ENCODE measurements at regions not wholly inside any gene's neighbourhood (a gene's known extent, or its start where the extent isn't known, plus 50 kb on each side); places are given as distances from the start of the nearest gene placed in this dataset.
"Not testable (repeated sequence)": the region's sequence is repeated elsewhere in the genome, so short reads cannot be mapped to it uniquely, and the experiment has no call there.

GRCh38 chr12:87020071-87020470, 763.9 kb upstream of the MGAT4C start:
- no peak for DNase-seq (ENCODE audit: low read depth)
- Histone ChIP-seq H3K27me3 (ENCODE audit: control insufficient read depth, insufficient read depth, low read length) (no peaks in the 10 kb centered on the region), H3K4me3 (ENCODE audit: low read depth, low read length) (no peak overlapping the region), H3K36me3 (ENCODE audit: control insufficient read depth, insufficient read depth, low read length) (no peaks in the 10 kb centered on the region)
- TF ChIP-seq CTCF (IDR thresholded peaks at IDR 0.05; ENCODE audit: insufficient read depth, low read depth, low read length) = no peak
- ChIA-PET CTCF (no interaction called here), POLR2A (no interaction called here)

DNA sequence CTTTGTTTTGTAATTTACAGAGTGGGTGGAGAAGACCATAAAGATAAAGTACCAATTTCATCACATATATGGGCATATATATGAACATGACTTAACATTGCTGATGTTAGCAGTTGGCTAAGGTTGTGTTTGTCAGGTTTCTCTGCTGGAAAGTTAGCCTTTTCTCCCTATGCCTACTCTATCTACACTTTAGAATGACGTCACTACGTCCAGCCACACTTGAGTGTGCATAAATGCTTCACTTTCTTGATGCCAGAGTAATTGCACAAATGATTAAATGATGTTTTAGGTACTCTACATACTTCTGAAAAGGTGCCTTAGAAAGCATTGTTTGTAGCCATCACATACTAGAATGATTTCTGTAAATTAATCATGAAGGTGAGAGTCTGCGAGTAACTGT, 759.2 kb upstream of the MGAT4C start:
- no peaks in the 10 kb centered on the region for H3K36me3 ChIP-seq (ENCODE audit: control insufficient read depth, insufficient read depth, low read length)
- POLR2A ChIA-PET = no interaction called here
- CTCF ChIA-PET = no interaction called here
- H3K4me3 ChIP-seq (ENCODE audit: low read depth, low read length) = no peak overlapping the region
- no peak for TF ChIP-seq CTCF (IDR thresholded peaks at IDR 0.05; ENCODE audit: insufficient read depth, low read depth, low read length)
- no peak for DNase-seq (ENCODE audit: low read depth)
- H3K27me3 ChIP-seq (ENCODE audit: control insufficient read depth, insufficient read depth, low read length) = no peaks in the 10 kb centered on the region

GRCh38 chr12:87008785-87009384, 752.7 kb upstream of the MGAT4C start:
- Histone ChIP-seq H3K4me3 (ENCODE audit: low read depth, low read length) (no peak overlapping the region), H3K27me3 (ENCODE audit: control insufficient read depth, insufficient read depth, low read length) (no peaks in the 10 kb centered on the region), H3K36me3 (ENCODE audit: control insufficient read depth, insufficient read depth, low read length) (no peaks in the 10 kb centered on the region)
- TF ChIP-seq CTCF (IDR thresholded peaks at IDR 0.05; ENCODE audit: insufficient read depth, low read depth, low read length) = no peak
- DNase-seq (ENCODE audit: low read depth) = no peak
- CTCF ChIA-PET = no interaction called here
- POLR2A ChIA-PET = no interaction called here

DNA sequence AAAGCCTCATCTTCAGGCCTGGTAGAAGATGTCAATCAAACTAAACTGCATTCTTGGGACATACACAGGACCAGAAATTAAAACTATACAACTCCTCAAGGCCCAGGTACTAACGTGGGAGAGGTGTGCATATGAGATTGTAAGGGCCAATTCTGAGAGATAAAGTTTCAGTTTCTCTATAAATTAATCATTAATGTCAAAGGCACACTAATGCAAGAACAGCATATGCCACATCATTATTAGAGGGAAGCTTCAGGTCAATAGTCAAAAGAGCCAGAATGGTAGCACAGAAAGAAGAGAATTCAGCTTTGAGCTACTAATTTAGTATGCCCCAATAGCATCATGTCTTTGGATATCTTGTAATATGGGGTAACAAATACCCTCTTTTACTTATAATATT, 744.9 kb upstream of the MGAT4C start:
- DNase-seq (ENCODE audit: low read depth) = no peak
- CTCF ChIA-PET = no interaction called here
- TF ChIP-seq CTCF (IDR thresholded peaks at IDR 0.05; ENCODE audit: insufficient read depth, low read depth, low read length) = no peak
- POLR2A ChIA-PET = no interaction called here
- Histone ChIP-seq H3K27me3 (ENCODE audit: control insufficient read depth, insufficient read depth, low read length) (no peaks in the 10 kb centered on the region), H3K4me3 (ENCODE audit: low read depth, low read length) (no peak overlapping the region), H3K36me3 (ENCODE audit: control insufficient read depth, insufficient read depth, low read length) (no peaks in the 10 kb centered on the region)

DNA sequence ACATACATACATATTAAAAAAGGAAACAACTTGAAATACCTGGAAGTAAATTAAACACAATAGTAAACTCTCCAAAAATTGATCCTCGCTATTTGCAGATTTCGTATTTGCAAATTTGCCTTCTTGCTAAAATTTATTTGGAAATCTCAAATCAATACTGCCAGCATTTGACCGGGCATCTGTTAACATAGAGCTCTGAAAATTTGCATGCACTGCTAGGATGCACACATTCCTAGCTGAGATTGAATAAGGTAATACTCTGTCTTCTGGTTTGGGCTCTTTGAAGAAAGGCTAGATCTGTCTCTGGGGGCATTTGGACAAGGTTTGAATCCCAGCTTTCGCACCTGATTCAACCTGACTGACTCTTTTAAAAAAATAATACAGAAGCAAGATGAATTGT, 729.1 kb upstream of the MGAT4C start:
- no peak for TF ChIP-seq CTCF (IDR thresholded peaks at IDR 0.05; ENCODE audit: insufficient read depth, low read depth, low read length)
- DNase-seq (ENCODE audit: low read depth) = no peak
- Histone ChIP-seq H3K4me3 (ENCODE audit: low read depth, low read length) (no peak overlapping the region), H3K36me3 (ENCODE audit: control insufficient read depth, insufficient read depth, low read length) (no peaks in the 10 kb centered on the region), H3K27me3 (ENCODE audit: control insufficient read depth, insufficient read depth, low read length) (no peaks in the 10 kb centered on the region)
- POLR2A ChIA-PET = no interaction called here
- CTCF ChIA-PET = no interaction called here

- DNase-seq (ENCODE audit: low read depth); H3K36me3 ChIP-seq (ENCODE audit: control insufficient read depth, insufficient read depth, low read length); POLR2A ChIA-PET; H3K4me3 ChIP-seq (ENCODE audit: low read depth, low read length); H3K27me3 ChIP-seq (ENCODE audit: control insufficient read depth, insufficient read depth, low read length); CTCF ChIA-PET: not testable (repeated sequence)
These were observed 714.4 kb upstream of the MGAT4C start for GRCh38 chr12:86970595-86970994.
